CD4-positive, alpha-beta T cell (primary cell): ENCODE measurements at regions not wholly inside any gene's neighbourhood (a gene's known extent, or its start where the extent isn't known, plus 50 kb on each side); places are given as distances from the start of the nearest gene placed in this dataset.

Experiments used
- ATAC-seq: fragments of 200-7000 bp; cut with Tn5 transposase; one replicate; pipeline ENCODE4 v1.10.0; 2022; ENCODE audit warnings: mild to moderate bottlenecking; ENCODE audit not compliant: poor library complexity
- CTCF ChIA-PET: fragments of 350-600 bp; sonication (Branson Sonifier 250); formaldehyde crosslinking; loops from one replicate; lab custom pipeline; 2021; ENCODE audit warnings: antibody characterized with exemption, inconsistent platforms; lab: Charles Lee
- POLR2A ChIA-PET: fragments of 350-600 bp; sonication (Branson Sonifier 250); formaldehyde crosslinking; loops from one replicate; lab custom pipeline; 2021; ENCODE audit warnings: antibody characterized with exemption, inconsistent platforms; lab: Charles Lee
- DNase-seq, 14 experiments: peaks; one replicate each; pipeline ENCODE4 v3.0.0-alpha.2; 2013 to 2020; ENCODE audit warnings: mixed read lengths in 2 of 14
- H3K27ac ChIP-seq, 2 donors: one replicate each; pipeline versions ENCODE4 v1.5.1 to v1.7.0; 2013; ENCODE audit warnings: low read length in 2 of 2, low read depth in 1 of 2, mild to moderate bottlenecking in 1 of 2
- H3K27me3 ChIP-seq, 2 experiments: 1 replicate in 1 of 2; 2 replicates in 1 of 2; pipeline versions ENCODE4 v1.6.1 to v1.7.0; 2013; ENCODE audit warnings: low read length in 2 of 2, control low read depth in 1 of 2, mild to moderate bottlenecking in 1 of 2, moderate library complexity in 1 of 2; ENCODE audit not compliant: insufficient read depth in 2 of 2, control insufficient read depth in 1 of 2
- H3K36me3 ChIP-seq: one replicate; pipeline ENCODE4 v1.6.1; 2013; ENCODE audit warnings: low read length, control low read depth; ENCODE audit not compliant: insufficient read depth
- H3K4me1 ChIP-seq: one replicate; pipeline ENCODE4 v1.6.1; 2013; ENCODE audit warnings: low read length, control low read depth; ENCODE audit not compliant: insufficient read depth
- H3K4me3 ChIP-seq: one replicate; pipeline ENCODE4 v1.5.1; 2013; ENCODE audit warnings: mild to moderate bottlenecking, low read length, moderate library complexity
- H3K9me3 ChIP-seq, 2 experiments: 1 replicate in 1 of 2; 2 replicates in 1 of 2; pipeline versions ENCODE4 v1.6.1 to v1.7.0; 2013; ENCODE audit warnings: low read length in 2 of 2, mild to moderate bottlenecking in 2 of 2, control low read depth in 1 of 2, moderate library complexity in 1 of 2; ENCODE audit not compliant: control insufficient read depth in 1 of 2, insufficient read depth in 1 of 2
- H3K27ac Mint-ChIP-seq: one replicate; pipeline ENCODE4 v1.8.0; 2020; ENCODE audit warnings: mixed read lengths
- H3K27me3 Mint-ChIP-seq: one replicate; pipeline ENCODE4 v1.8.0; 2021; ENCODE audit warnings: mixed read lengths
- H3K36me3 Mint-ChIP-seq: one replicate; pipeline ENCODE4 v1.8.0; 2021; ENCODE audit warnings: low read depth, mixed read lengths
- H3K4me1 Mint-ChIP-seq: one replicate; pipeline ENCODE4 v1.8.0; 2021; ENCODE audit warnings: low read depth, mixed read lengths
- H3K4me3 Mint-ChIP-seq: one replicate; pipeline ENCODE4 v1.8.0; 2020; ENCODE audit warnings: mild to moderate bottlenecking, mixed read lengths
- H3K9me3 Mint-ChIP-seq: one replicate; pipeline ENCODE4 v1.8.0; 2020; ENCODE audit warnings: mixed read lengths
- CTCF ChIP-seq: fragments of 200-600 bp; IDR thresholded peaks from one replicate; pipeline ENCODE4 v1.8.0; 2022; ENCODE audit warnings: antibody characterized with exemption, mild to moderate bottlenecking
- intact Hi-C, 2 experiments: fragments of 100-400 bp; cut with DNase I in 1 of 2; cut with micrococcal nuclease in 1 of 2; formaldehyde crosslinking; loops; one replicate each; pipeline versions ENCODE4 v1.15.1 to v1.9.0; 2023 to 2025; cut with DNase I, micrococcal nuclease

- Mint-ChIP-seq H3K36me3 (no peaks in the 10 kb centered on the region), H3K4me3 (no peak overlapping the region), H3K4me1 (peaks cover 9% of the 10 kb centered on the region), H3K9me3 (no peaks in the 10 kb centered on the region), H3K27me3 (peaks cover 7% of the 10 kb centered on the region), H3K27ac (no peak overlapping the region)
- Histone ChIP-seq H3K9me3 (no peaks in the 10 kb centered on the region), H3K27ac (no peak overlapping the region), H3K4me3 (no peak overlapping the region), H3K4me1 (no peaks in the 10 kb centered on the region), H3K27me3 (peaks cover 0 to 3% of the 10 kb centered on the region in 2 experiments), H3K36me3 (no peaks in the 10 kb centered on the region)
- ChIA-PET CTCF (no interaction called here), POLR2A (no interaction called here)
- ATAC-seq: no peak
- intact Hi-C loops: no loop called here
- no peak for TF ChIP-seq CTCF
- DNase-seq: no peak
These were observed 70.5 kb upstream of the COL13A1 start for GRCh38 chr10:69731184-69731583.

GRCh38 chr10:69731698-69732097 is 70.0 kb upstream of the COL13A1 start:
- ChIA-PET CTCF (no interaction called here), POLR2A (no interaction called here)
- Mint-ChIP-seq H3K36me3 (no peaks in the 10 kb centered on the region), H3K4me1 (peaks cover 9% of the 10 kb centered on the region), H3K27me3 (peaks cover 5% of the 10 kb centered on the region), H3K4me3 (no peak overlapping the region), H3K27ac (no peak overlapping the region), H3K9me3 (no peaks in the 10 kb centered on the region)
- no peak for TF ChIP-seq CTCF
- no peaks in the 10 kb centered on the region for H3K27me3 ChIP-seq
- H3K27ac ChIP-seq: no peak overlapping the region
- no peaks in the 10 kb centered on the region for H3K9me3 ChIP-seq
- no peak overlapping the region for H3K4me3 ChIP-seq
- no peaks in the 10 kb centered on the region for H3K4me1 ChIP-seq
- intact Hi-C loops: no loop called here
- H3K36me3 ChIP-seq: no peaks in the 10 kb centered on the region
- no peak for ATAC-seq
- no peak for DNase-seq

- ChIA-PET POLR2A (no interaction called here), CTCF (no interaction called here)
- TF ChIP-seq CTCF: no peak
- ATAC-seq (no peak), DNase-seq (no peak)
- H3K27me3 ChIP-seq: no peaks in the 10 kb centered on the region
- Mint-ChIP-seq H3K9me3 (no peaks in the 10 kb centered on the region), H3K27ac (no peak overlapping the region), H3K4me3 (no peak overlapping the region), H3K36me3 (no peaks in the 10 kb centered on the region), H3K27me3 (peaks cover 5% of the 10 kb centered on the region), H3K4me1 (peaks cover 9% of the 10 kb centered on the region)
- no peak overlapping the region for H3K4me3 ChIP-seq
- no peaks in the 10 kb centered on the region for H3K9me3 ChIP-seq
- no peaks in the 10 kb centered on the region for H3K36me3 ChIP-seq
- intact Hi-C loops: no loop called here
- H3K27ac ChIP-seq: no peak overlapping the region
- H3K4me1 ChIP-seq: no peaks in the 10 kb centered on the region
These were observed 69.4 kb upstream of the COL13A1 start for GRCh38 chr10:69732147-69732825.
